ENCODE measurements at regions not wholly inside any gene's neighbourhood (a gene's known extent, or its start where the extent isn't known, plus 50 kb on each side); places are given as distances from the start of the nearest gene placed in this dataset.

GRCh38 chr13:73428137-73428536, 369.3 kb downstream of the KLF5 start:
- CTCF ChIA-PET = no interaction called here
- ATAC-seq = peak; percentile 71
- POLR2A ChIA-PET (ENCODE audit: unreplicated experiment) = interaction anchor here (0.6 kb wide), 2 partner anchors 17 to 112 kb away, joined by 3 read pairs; no protein-coding TSS in a partner anchor

DNA sequence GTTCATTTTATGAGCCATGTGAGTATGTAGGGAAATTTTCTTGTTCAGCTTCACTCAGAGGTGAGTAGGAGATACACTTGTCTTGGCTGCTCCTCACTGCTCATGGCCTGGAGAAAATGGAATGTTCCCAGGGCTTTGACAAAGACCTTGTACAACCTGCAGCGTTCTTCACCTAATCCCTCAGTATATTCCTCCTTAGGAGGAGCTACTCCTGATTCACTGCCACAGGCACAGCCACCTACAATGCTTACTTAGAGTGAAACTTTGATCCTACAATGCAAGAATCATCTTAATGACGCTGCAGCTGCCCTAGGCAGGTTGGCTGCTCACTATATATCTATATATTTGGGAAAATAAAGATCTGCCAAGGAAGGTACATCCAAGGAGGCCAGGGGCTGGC, 364.2 kb downstream of the KLF5 start:
- TF ChIP-seq CTCF (conservative IDR thresholded peaks at IDR 0.05; ENCODE audit: low read depth, low read length) (no peak), EZH2 (IDR thresholded peaks at IDR 0.05; ENCODE audit: low read length, unreplicated experiment) (no peak), EZH2phosphoT487 (IDR thresholded peaks at IDR 0.05; ENCODE audit: borderline replicate concordance, low read length) (no peak)
- Histone ChIP-seq H3K9ac (ENCODE audit: low read length) (peak overlapping the region; percentile 91), H4K20me1 (ENCODE audit: low read length) (no peaks in the 10 kb centered on the region), H3K9me3 (ENCODE audit: low read length) (no peaks in the 10 kb centered on the region), H3K27me3 (ENCODE audit: low read length) (no peaks in the 10 kb centered on the region), H3F3A (ENCODE audit: low read length, unreplicated experiment) (peaks cover 6% of the 10 kb centered on the region), H3K4me1 (ENCODE audit: insufficient read depth, low read length) (peaks cover 37% of the 10 kb centered on the region), H3K36me3 (ENCODE audit: low read depth, low read length) (no peaks in the 10 kb centered on the region), H3K9me2 (replicated peaks; ENCODE audit: low read length) (no peaks in the 10 kb centered on the region), H3K27ac (ENCODE audit: low read length) (peak overlapping the region; percentile 100), H3K4me3 (ENCODE audit: low read length) (no peak overlapping the region), H3K4me2 (ENCODE audit: low read length) (no peak overlapping the region), H3K79me2 (ENCODE audit: low read length) (no peaks in the 10 kb centered on the region), H2AFZ (ENCODE audit: low read length) (no peak overlapping the region)
- no TSS peak for BruUV-seq (replicated peaks)
- intact Hi-C loops (cut with micrococcal nuclease) = loop anchor here (5.0 to 10.0 kb wide), 4 partner anchors 174 to 366 kb away; partner anchors contain the start of gene KLF5
- DNase-seq = no peak
- ChIA-PET CTCF (no interaction called here), POLR2A (ENCODE audit: unreplicated experiment) (interaction anchor here (0.6 kb wide), 2 partner anchors 251 to 1885 kb away, joined by 4 read pairs; no protein-coding TSS in a partner anchor)
- no peak for ATAC-seq

More at GRCh38 chr13:73428137-73428536, 369.3 kb downstream of the KLF5 start:
- no peak overlapping the region; the same call in 1 of the 2 replicates for H3K4me3 ChIP-seq (ENCODE audit: low read length)
- peak; percentile 84 for DNase-seq
- H3K9me2 ChIP-seq (replicated peaks; ENCODE audit: low read length) = no peaks in the 10 kb centered on the region
- H3K79me2 ChIP-seq (ENCODE audit: low read length) = no peaks in the 10 kb centered on the region
- H3K9me3 ChIP-seq (ENCODE audit: low read length) = no peaks in the 10 kb centered on the region
- H3F3A ChIP-seq (ENCODE audit: low read length, unreplicated experiment) = peaks cover 4% of the 10 kb centered on the region
- TF ChIP-seq EZH2 (IDR thresholded peaks at IDR 0.05; ENCODE audit: low read length, unreplicated experiment) (no peak), EZH2phosphoT487 (IDR thresholded peaks at IDR 0.05; ENCODE audit: borderline replicate concordance, low read length) (no peak), CTCF (conservative IDR thresholded peaks at IDR 0.05; ENCODE audit: low read depth, low read length) (no peak)
- no peaks in the 10 kb centered on the region for H3K36me3 ChIP-seq (ENCODE audit: low read depth, low read length)
- H3K9ac ChIP-seq (ENCODE audit: low read length) = peak overlapping the region; percentile 90
- intact Hi-C loops (cut with micrococcal nuclease) = loop anchor here (2.0 to 10.0 kb wide), 4 partner anchors 23 to 253 kb away; no protein-coding TSS in a partner anchor
- H3K27me3 ChIP-seq (ENCODE audit: low read length) = no peaks in the 10 kb centered on the region
- peaks cover 37% of the 10 kb centered on the region for H3K4me1 ChIP-seq (ENCODE audit: insufficient read depth, low read length)
- peak overlapping the region; percentile 99 for H3K27ac ChIP-seq (ENCODE audit: low read length)
- peak overlapping the region; percentile 75 for H3K4me2 ChIP-seq (ENCODE audit: low read length)
- no TSS peak for BruUV-seq (replicated peaks)
- H2AFZ ChIP-seq (ENCODE audit: low read length) = no peak overlapping the region
- H4K20me1 ChIP-seq (ENCODE audit: low read length) = no peaks in the 10 kb centered on the region

DNA sequence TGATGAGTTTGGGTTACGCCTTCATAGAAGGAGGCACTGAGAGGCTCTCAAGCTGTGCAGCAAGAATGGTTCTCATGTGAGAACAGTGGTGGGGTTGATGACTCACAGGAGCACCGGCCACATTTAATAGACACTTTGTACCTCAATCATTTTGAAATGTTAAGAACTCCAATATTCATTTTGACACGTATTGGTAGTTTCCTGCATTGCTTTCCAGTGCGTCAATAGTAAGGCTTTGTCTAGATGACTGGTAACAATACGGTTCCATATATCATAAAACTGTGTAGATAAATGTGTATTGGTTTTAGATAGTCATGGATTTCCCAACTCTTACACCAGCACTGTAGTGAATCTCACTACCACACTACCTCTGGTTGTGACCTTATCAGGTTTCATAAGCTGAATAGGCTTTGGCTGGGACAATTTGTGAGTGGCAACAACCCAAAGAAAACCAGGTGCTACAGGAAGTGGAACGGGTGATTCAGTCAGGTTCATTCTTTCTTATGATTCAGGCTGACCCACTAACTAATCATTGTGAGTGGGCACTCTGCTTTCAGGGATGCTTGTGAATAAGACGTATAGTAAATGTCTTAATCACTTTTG, 362.6 kb downstream of the KLF5 start:
- Histone ChIP-seq H3K36me3 (ENCODE audit: low read depth, low read length) (no peaks in the 10 kb centered on the region), H2AFZ (ENCODE audit: low read length) (no peak overlapping the region), H4K20me1 (ENCODE audit: low read length) (no peaks in the 10 kb centered on the region), H3F3A (ENCODE audit: low read length, unreplicated experiment) (peaks cover 6% of the 10 kb centered on the region), H3K9me2 (replicated peaks; ENCODE audit: low read length) (no peaks in the 10 kb centered on the region), H3K4me3 (ENCODE audit: low read length) (no peak overlapping the region), H3K4me2 (ENCODE audit: low read length) (peak overlapping the region; percentile 39), H3K9ac (ENCODE audit: low read length) (peak overlapping the region; percentile 93), H3K79me2 (ENCODE audit: low read length) (no peaks in the 10 kb centered on the region), H3K27me3 (ENCODE audit: low read length) (no peaks in the 10 kb centered on the region), H3K9me3 (ENCODE audit: low read length) (no peaks in the 10 kb centered on the region), H3K4me1 (ENCODE audit: insufficient read depth, low read length) (peaks cover 30% of the 10 kb centered on the region), H3K27ac (ENCODE audit: low read length) (peak overlapping the region; percentile 100)
- POLR2A ChIA-PET (ENCODE audit: unreplicated experiment) = interaction anchor here (0.6 kb wide), 2 partner anchors 28 to 183 kb away, joined by 4 to 6 read pairs; no protein-coding TSS in a partner anchor
- TF ChIP-seq EZH2 (IDR thresholded peaks at IDR 0.05; ENCODE audit: low read length, unreplicated experiment) = no peak
- intact Hi-C loops (cut with micrococcal nuclease) = loop anchor here (1.0 to 10.0 kb wide), 9 partner anchors 8 to 364 kb away; partner anchors contain the start of gene KLF5
- peak; percentile 96 for DNase-seq
- BruUV-seq (replicated peaks) = no TSS peak
- CTCF ChIA-PET = interaction anchor here (0.6 kb wide), 1 partner anchor 29 kb away, joined by 3 read pairs; no protein-coding TSS in a partner anchor
- peak; percentile 87 for ATAC-seq

Data from PC-3 (cell line).